ENCODE measurements at regions not wholly inside any gene's neighbourhood (a gene's known extent, or its start where the extent isn't known, plus 50 kb on each side); places are given as distances from the start of the nearest gene placed in this dataset.

DNA sequence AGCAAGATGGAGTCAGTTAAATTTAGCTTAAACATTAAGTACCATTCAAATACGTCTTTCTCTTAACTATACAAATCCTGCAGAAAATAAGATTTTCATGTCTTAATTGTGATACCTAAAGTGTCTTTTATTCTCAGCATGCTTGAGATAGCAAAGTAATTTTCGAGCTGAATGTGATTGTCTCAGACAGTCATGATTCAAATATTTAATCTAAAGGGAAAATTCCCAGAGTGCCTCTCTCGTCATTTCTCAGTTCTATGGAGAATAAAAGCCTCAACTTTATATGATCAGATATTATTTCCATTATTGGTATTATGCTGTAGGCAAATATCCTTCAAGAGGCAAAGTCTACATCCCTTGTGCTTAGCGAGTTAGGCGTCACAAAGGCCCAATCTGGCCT is 589.9 kb downstream of the TAFA4 start:
- TF ChIP-seq, protein P1, sequence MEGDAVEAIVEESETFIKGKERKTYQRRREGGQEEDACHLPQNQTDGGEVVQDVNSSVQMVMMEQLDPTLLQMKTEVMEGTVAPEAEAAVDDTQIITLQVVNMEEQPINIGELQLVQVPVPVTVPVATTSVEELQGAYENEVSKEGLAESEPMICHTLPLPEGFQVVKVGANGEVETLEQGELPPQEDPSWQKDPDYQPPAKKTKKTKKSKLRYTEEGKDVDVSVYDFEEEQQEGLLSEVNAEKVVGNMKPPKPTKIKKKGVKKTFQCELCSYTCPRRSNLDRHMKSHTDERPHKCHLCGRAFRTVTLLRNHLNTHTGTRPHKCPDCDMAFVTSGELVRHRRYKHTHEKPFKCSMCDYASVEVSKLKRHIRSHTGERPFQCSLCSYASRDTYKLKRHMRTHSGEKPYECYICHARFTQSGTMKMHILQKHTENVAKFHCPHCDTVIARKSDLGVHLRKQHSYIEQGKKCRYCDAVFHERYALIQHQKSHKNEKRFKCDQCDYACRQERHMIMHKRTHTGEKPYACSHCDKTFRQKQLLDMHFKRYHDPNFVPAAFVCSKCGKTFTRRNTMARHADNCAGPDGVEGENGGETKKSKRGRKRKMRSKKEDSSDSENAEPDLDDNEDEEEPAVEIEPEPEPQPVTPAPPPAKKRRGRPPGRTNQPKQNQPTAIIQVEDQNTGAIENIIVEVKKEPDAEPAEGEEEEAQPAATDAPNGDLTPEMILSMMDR (IDR thresholded peaks at IDR 0.05): no peak
- TF ChIP-seq POLR2A (IDR thresholded peaks at IDR 0.05) (no peak), POLR2AphosphoS5 (IDR thresholded peaks at IDR 0.05) (no peak), EP300 (IDR thresholded peaks at IDR 0.05) (no peak)
